HG03175 (cell line): ENCODE measurements at regions not wholly inside any gene's neighbourhood (a gene's known extent, or its start where the extent isn't known, plus 50 kb on each side); places are given as distances from the start of the nearest gene placed in this dataset.

ENCODE experiments used
- ATAC-seq: cut with Tn5 transposase; IDR thresholded peaks from one replicate; pipeline ENCODE4 v1.9.1; 2021; ENCODE audit warnings: mild to moderate bottlenecking, moderate library complexity; ENCODE audit not compliant: unreplicated experiment

DNA sequence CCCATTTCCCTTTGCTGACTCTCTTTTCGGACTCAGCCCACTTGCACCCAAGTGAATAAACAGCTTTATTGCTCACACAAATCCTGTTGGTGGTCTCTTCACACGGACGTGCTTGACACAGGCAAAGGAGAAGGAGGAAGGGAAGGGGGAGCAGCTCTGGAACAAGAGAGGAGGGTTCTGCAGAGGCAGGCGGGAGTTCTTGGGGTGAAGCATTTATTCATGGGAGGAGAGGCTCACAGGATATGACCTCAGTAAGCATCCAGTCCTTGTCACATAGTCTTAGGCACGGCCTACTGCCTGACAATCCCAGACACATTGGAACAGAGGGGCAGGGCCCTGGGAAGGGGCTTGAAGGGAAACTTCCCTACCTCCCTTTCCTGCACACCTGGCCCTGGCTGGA, 171.7 kb upstream of the HS6ST1 start:
- no peak for ATAC-seq

DNA sequence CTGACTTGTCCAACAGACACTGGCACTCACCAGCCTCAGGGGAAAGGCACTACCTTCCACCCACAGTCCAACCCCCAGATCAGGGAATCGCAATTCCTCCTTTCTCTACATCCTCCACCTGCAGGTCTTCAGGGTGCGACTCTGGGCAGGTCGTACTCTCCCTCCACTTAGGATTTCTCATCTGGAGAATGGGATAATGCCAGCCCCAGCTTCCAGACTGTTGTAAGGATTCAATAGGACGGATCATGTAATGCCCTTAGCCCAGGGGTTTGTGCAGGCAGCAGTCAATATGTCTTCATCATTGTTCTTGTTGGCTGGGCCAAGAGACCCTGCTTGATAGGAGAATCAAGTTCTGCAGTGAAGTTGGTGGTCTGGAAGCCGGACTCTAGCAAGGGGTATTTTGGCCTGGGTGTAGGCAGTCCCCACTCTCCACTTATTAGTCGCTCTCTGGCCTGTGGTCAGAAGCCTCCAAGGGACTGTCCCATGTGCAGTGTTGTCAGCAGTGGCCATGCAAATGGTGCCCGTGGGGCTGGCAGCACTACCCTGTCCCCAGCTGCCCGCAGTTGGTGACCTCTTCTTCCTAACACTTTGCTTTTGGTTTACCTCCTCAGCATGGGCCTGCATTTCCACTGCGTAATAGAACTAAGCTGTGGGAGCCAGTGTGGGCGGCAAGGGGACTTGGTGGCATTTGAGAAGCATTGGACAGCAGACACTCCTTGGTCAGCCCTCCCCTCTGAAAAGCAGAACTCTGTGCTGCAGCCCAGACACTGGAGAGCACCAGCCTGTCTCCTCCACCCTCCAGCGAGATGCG, 172.4 kb upstream of the HS6ST1 start:
- no peak for ATAC-seq

DNA sequence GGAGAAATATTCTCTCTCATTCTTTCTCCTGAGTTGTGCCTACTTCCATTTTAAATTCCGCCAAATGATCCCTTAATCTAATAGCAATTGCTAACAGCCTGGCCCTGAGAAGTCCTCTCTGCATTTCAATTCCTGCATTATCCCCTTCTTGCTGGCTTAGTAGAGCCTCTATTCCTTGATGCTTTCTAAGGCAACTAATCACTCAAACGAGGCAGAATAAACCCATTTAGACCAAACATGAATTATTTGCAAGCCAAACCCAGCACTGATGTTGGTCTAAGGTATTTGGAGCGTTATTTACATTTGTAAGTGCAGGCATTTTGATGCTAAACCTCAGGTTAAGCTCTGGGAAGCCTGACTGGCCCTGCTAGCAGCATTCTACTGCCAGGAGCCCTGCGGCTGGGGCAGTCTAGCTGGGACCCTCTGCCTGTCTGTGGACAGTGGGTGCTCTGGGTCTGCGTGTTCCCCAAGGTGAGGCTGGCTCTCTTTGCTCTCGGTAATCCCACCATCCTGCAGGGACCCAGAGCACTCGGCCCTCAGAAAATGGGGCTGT, 173.1 kb upstream of the HS6ST1 start:
- ATAC-seq: no peak

DNA sequence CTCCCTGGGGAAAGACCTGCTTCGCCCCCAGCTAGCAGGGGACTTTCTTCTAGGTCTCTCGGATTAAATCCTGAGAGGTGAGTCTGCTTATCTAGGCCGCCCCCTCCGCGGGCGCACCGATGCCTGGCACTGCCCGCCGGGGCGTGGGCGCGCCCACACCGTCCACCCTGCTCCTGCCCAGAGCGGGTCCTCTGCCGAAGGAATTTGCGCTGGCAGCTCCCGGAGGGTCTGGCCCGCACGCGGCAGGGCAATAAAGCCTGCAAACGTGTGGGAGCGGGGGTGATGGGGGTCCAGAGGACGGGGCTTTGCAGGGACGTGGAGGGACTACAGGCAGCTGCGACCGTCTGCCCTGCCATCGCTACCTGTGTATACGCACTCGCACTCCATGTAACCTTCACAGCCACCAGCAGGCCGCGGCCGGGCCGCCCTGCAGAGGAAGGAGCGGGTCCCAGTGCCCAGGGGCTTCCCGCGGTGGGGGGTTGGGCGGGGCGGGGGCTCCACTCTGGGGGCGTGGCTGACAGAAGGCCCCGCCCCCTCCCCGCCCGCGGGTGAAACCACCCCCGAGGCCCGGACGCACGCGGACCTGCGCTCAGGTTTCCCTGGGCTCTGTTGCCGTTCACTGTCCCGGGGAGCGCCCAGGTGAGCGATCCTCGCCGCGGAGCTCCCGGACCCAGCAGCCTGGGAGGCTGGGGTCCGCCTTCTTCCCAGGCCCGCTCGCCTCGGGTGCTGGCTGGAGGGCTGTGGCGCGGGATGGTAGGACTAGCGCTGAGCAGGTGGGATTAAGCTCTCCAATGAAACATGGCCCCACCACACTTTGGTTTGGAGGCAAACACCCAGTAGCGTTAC, 174.5 kb upstream of the HS6ST1 start:
- no peak for ATAC-seq

DNA sequence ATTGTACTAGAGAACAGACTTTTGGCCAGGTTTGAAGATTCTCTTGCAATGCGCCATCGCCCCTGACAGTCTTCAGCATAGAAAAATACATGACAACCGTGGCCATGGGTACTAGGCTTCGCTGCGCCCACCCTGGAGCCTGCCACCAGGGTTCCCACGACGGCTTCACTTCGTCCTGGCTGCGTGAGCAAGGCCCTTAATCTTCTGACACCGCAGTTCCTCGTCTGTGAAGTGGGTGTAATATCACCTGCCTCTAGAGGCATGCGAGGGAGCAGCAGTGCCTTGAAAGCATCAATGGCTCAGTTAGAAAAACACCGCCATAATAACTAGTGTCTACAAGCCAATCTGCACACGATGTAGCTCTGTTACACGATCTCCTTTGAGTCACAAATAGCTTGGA, 175.2 kb upstream of the HS6ST1 start:
- ATAC-seq: no peak

DNA sequence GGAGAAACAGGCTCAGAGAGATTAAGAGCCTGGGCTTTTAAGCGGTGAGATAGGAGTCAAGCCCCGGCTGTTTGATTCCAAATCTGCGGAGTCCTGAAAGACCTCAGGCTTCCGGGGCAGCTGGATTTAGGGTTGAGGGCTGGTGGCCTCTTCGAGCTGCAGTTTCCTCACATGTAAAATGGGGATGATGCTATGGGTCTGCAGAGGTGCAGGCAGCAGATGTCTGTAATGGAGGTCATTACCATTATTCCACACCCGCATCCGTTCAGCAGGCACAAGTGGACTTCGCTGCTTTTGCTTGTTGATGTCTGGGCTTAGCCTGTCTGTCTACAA, 175.6 kb upstream of the HS6ST1 start:
- ATAC-seq: no peak

DNA sequence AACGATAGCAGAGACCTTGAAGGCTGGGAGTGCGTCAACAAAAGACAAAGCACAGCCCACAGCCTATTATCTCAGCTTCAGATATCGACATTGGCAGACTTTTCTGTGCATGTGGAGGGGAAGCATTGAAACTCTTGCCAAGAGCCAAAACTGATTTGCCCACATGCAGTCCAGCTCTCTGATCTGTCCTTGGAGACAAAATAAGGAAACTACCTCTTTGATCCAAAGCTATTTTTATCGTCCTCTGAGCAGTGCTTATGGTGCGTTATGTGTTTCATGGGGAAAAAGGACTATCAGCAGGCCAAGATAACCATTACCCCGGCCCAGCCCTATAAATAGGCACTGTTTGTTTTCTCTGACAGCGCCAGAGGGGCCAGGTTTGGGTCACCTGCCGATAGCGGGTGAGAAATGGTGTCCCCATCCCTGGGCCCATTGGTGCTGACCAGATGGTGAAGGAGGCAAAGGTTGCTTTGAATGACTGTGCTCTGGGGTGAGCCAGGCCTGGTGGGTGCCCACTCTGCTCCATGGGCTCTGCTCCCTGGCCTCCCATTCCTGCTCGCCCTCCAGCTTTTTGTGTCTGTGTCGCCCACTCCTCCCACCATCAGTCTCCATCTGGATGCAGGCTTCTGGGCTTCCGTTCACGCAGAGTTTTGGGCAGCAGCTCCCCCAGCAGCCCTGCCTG, 176.1 kb upstream of the HS6ST1 start:
- no peak for ATAC-seq

DNA sequence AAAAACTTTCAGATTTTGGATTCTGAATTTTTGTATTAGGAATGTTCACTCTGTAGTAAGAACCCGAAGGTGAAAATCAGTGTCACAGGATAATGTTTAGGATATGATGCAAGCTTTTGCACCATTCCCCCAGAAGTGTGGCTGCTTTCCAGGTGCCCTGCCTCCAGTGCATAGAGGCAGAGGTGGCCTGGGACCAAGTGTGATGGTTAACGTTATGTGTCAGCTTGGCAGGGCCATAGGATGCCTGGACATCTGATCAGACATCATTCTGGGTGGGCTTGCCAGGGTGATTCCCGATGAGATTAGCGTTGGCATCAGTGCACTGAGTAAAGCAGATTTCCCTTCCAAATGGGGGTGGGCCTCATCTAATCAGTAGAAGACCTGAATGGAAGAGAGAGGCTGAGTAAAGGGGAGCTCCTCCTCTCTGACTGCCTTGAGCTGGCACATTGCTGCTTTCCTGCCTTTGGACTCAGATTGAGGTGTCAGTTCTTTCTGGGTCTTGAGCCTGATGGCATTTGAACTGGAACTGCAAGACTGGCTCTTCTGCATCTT, 177.4 kb upstream of the HS6ST1 start:
- ATAC-seq: no peak

DNA sequence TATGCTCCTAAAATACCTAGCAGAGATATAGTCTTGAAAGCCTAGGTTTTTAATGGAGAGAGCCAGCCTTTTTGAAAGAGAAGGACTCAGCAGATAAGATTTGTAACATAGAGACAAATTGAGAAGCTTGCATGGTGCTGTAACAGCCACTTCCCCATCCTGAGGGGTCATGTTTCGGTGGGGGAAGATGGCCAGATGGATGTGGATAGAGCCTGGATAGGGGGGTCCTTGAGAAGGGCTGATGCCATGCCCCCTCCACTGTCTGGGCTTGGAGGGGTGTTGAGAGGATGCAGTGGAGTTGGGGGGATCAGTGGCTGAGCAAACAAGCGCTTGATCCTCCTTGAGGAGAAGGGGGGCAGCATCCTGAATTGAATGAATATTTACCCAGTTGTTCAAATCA, 178.0 kb upstream of the HS6ST1 start:
- no peak for ATAC-seq

DNA sequence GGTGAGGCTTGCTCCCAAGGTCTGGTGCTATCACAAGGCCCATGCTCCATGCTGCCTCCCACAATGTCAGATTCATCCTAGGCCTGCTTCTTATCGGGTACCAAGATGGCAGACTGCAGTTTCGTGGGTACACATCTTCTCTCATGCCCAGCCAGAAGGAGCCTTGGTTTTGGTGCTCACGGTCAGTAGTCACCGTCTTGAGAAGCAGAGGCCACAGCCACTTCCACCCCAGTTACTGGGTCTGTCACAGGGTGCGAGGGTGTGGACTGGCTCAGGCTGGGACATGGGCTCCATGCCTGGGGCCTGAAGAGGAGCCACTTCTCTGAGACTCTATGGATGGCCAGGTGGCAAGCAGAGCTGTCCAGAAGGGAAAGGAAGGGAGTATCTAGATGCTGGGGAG, 178.8 kb upstream of the HS6ST1 start:
- ATAC-seq: no peak

DNA sequence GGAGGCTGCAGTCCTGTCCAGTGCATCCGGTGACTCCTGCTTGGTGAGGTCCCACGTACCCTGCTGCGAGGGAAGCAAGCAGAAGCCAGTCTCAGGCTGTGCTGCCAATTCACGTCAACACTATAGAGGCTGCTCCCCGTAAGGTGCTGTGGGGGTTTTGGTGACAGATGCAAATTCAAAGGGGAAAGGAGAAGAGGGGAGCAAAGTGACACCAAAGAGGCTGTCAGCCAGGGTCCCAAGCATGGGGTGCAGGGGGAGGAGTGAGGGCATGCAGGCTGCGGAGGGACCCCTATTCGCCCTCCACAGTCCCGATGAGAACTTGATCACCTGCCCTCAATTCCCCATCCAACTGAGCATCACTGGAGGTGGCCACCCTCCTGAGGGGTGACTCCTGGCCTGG, 179.4 kb upstream of the HS6ST1 start:
- ATAC-seq: no peak

DNA sequence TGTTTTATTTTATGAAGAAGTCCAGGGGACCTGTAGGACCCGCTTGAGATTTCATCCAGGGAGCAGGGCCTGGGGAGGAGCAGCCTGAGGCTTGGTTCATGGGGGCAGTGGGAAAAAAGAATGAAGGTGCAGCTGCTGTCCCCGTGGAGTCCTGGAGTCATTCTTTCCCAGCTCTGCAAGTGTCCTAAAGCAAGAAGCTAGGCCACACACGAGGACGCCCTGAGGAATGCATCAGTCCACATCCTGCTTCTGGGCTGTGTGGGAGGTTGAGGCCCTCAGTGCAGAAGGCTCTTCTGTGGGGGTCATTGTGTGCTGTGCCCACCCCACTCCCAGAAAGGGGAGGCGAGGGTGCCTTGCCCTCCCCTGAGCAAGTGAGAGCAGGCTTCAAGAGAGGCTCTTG, 179.9 kb upstream of the HS6ST1 start:
- ATAC-seq: no peak

DNA sequence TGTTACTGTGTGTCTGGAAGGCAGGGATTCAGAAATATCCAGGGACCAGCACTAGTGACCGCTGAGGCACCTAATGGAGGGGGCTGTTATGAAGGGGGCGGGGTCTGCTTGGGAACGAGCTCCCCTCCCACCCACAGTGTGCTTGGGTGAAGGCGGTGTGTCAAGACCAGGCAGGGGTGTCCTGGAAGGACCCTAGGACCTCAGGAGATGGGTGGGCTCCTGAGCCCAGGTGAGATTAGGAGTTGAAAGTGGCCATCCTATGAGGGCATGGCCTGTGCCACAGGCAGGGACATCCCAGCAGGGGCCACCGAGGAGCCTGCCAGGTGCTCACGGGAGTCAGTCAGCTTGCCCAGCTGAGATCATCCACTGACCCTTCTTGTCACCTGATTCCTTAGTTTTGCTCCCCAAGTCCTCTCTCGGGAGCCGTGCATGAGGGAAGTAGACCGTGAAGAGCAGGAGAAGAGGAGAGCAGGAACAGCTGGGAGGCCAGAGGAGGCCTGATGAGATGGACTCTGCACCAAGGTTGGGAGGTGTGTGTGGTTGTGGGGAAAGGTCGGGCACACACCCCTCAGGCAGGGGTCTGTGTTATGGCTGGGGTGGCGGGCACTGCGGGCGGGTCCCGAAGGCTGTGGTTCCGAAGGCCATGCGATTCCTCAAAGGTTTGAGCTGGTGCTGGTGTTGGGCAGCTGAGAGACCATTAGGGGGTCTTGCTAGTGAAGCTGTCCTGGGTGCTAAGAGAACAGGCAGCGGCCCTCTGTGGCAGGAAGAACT, 180.9 kb upstream of the HS6ST1 start:
- no peak for ATAC-seq

DNA sequence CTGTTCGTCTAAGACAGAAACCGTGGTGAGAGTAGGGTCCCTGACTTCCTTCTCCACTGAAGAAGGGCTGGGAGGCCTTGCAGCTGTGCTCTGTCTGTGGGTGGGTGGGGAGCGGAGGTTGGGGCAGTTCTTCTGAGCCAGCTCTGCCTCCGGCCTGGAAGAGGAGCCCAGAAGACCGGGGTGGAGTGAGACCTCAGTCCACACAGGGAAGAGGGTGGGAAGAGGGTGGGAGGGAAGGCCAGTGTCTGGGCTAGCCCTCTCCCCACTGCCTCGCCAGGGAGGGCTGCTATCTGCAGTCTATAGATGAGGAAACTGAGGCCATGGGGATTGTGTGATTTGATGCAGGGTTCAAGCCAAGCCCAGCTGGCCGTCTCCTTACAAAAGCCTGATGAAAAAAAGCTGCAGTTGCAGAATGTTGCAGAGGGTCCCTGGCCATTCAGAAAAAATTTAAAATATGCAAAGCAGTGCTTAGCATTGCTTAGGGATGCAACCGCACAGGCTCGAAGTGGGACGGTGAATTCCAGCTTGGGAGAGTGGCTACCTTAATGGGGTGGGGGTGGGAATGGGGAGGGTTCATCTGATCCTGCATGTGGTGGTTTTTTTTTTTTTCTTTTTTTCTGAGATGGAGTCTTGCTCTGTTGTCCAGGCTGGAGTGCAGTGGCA, 181.6 kb upstream of the HS6ST1 start:
- ATAC-seq: no peak

DNA sequence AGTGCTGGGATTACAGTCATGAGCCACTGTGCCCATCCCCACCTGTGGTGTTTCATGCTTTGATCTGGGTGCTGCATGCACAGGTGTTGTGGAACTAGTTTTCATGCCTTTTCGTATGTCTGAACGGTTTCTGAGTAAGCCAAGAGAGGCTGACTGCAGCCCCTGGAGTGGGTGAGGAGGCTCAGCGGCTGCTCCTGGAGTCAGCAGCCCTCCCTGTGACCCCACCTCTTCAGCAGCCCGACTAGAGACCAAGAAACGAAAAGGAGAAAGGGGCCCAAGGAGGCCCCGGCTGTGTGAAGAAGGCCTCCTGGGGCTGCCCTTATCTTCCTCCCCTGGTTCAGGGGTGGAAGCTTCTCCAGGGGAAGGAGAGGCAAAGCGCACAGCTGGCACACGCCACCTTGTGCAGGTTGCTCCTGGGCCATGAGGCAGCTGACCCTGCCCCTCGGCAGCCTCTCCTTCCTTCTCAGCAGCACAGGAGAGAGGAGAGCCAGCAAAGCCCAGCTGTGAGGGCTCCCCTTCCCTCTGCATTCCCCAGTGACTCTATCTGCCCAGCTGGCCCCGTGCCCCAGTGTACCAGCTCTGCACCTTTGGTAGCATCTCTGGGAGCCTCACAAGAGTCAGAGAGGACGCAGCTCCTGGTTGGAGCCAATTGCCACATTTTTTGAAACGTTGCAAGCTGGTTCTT, 182.5 kb upstream of the HS6ST1 start:
- no peak for ATAC-seq

DNA sequence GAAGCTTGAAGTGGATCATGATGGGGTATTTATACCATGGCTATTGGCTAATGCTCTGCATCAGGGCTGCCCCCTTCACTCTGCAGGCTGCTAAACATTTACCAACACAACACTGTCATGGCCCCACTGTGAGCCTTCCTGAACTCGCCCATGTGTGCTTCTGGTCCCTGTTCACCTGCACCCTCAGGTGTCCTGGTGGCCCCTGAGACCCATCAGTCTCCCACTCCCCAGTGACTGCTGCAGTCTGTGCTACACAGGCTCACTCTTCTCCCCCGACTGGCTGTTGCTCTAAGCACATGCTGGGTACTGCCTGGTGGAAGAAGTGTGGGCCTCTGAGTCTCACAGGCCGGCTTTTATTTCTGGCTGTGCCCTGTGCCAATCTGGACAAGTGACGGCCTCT, 183.0 kb upstream of the HS6ST1 start:
- ATAC-seq: no peak

DNA sequence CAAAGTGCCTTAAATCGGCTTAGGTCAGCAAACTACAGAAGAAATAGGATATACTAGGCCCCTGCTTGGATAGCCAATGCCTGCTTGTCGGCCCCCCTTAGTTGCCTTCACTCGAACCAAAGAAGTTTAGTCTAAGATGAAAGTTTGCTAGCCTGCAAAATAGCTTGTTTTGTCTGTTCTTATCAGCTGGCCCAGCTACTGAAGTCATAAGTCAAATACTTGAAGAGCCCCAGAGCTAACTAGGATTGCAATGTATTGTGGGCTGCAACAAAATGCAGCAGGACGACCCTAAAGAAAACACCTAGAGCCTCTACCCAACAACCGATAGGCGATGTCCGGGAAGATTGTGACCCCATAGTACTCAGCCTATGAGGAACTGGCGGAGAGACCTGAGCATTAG, 183.5 kb upstream of the HS6ST1 start:
- no peak for ATAC-seq

DNA sequence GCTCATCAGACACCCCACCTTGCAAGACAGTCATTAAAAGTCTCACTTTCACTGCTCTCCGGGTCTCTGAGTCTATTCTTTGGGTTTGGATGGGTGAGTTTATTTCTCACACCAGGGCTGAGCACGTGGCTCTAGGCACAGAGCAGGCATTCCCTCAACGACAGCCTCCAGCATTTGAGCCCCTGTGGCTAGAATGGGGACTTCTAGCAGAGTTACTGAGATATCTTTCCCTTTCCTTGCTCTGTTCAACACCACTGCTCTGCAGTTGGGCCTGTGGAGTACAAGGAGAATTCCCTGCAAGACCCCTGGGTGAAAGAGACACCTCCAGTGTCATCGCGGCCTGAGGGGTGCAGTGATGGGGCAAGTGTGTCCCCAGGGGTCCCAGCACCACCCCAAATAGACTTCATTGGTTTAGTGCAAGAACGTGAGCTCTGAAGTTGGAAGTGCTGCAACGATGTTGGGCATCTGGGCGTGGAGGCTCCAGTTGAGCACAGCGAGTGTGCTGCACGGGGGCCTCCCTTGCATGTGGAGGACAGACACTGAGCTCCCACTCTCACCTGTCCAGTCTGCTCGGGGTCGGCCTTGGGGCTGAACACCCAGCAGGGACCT, 184.1 kb upstream of the HS6ST1 start:
- no peak for ATAC-seq
